Upper lobe of left lung (tissue), 6 donors: ENCODE measurements at regions not wholly inside any gene's neighbourhood (a gene's known extent, or its start where the extent isn't known, plus 50 kb on each side); places are given as distances from the start of the nearest gene placed in this dataset.
A peak's percentile ranks its signal among the peaks of the same experiment; 100 is the strongest.

Experiments
- ATAC-seq, 2 donors: fragments of 200-7000 bp; cut with Tn5 transposase; one replicate each; pipeline ENCODE4 v1.9.1; 2022; ENCODE audit warnings: mild to moderate bottlenecking in 2 of 2, moderate library complexity in 2 of 2; ENCODE audit not compliant: low FRiP score in 2 of 2
- DNase-seq, 2 donors: peaks; one replicate each; pipeline ENCODE4 v3.0.0-alpha.2; 2019 to 2020
- H3K27ac ChIP-seq, 4 donors: fragments of 200-600 bp; sonication (generic); one replicate each; pipeline ENCODE4 v1.5.1; 2016 to 2019
- H3K27me3 ChIP-seq, 4 donors: fragments of 200-600 bp; sonication (generic); one replicate each; pipeline ENCODE4 v1.5.1; 2017 to 2019
- H3K36me3 ChIP-seq, 4 donors: fragments of 200-600 bp; sonication (generic); one replicate each; pipeline ENCODE4 v1.5.1; 2016 to 2019
- H3K4me1 ChIP-seq, 4 donors: fragments of 200-600 bp; sonication (generic); one replicate each; pipeline ENCODE4 v1.5.1; 2018 to 2019
- H3K4me3 ChIP-seq, 4 donors: fragments of 200-600 bp; sonication (generic); one replicate each; pipeline ENCODE4 v1.5.1; 2017 to 2019; ENCODE audit warnings: mild to moderate bottlenecking in 2 of 4, moderate library complexity in 1 of 4
- H3K9me3 ChIP-seq, 4 donors: fragments of 200-600 bp; sonication (generic); one replicate each; pipeline ENCODE4 v1.5.1; 2018 to 2019
- EP300 ChIP-seq, 4 donors: sonication (generic); formaldehyde crosslinking; IDR thresholded peaks; one replicate each; pipeline ENCODE4 v1.5.1; 2017; ENCODE audit warnings: antibody characterized with exemption in 4 of 4, control low read depth in 2 of 4
- POLR2A ChIP-seq, 4 donors: fragments of 450-650 bp; IDR thresholded peaks; one replicate each; pipeline ENCODE4 v1.5.1; 2016 to 2017; ENCODE audit warnings: antibody characterized with exemption in 4 of 4, mild to moderate bottlenecking in 2 of 4
- POLR2AphosphoS5 ChIP-seq, 2 donors: sonication (generic); formaldehyde crosslinking; IDR thresholded peaks; one replicate each; pipeline ENCODE4 v1.5.1; 2017; ENCODE audit warnings: antibody characterized with exemption in 2 of 2
- WGBS, 2 donors: methylation state at CpG; one replicate each; pipeline ENCODE4 v1.1.5; 2017 to 2018; 5-methylcytosine and 5-hydroxymethylcytosine counted together
- TF ChIP-seq, protein P1 (sequence below), 6 experiments: fragments of 450-650 bp in 4 of 6; fragments of 200-600 bp in 2 of 6; sonication (generic) in 2 of 6; IDR thresholded peaks; one replicate each; pipeline ENCODE4 v1.5.1; 2016 to 2019; ENCODE audit warnings: antibody characterized with exemption in 6 of 6
- donor health status: DM: no; HTN: no; CAD: no; lungs with moderate emphysema.
- donor health status: DM: no; HTN: yes; CAD: no; lungs with severe emphysema.

DNA sequence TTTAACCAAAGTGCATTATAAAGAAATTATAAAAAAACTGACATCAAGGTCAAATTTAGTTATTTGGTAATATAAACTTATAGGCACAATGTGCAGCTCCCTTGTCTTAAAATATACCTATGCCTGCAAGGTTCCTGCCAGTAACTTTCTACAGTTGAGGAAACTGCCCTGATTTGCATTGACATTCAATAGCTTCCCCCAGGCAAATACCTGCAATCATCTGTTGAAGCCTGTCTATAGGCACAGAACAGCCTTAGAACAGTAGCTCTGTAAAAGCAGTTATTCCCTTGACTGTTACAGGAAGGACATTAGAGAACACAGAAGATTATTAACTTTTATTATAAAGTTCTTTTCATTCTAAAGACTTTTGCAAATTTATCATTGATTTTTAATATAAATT lies 1239.5 kb downstream of the PCDH9 start:
- Histone ChIP-seq H3K9me3 (no peaks in the 10 kb centered on the region), H3K36me3 (no peaks in the 10 kb centered on the region), H3K27me3 (no peaks in the 10 kb centered on the region), H3K27ac (no peak overlapping the region), H3K4me1 (no peaks in the 10 kb centered on the region), H3K4me3 (no peak overlapping the region)
- no peak for TF ChIP-seq EP300 (IDR thresholded peaks at IDR 0.05)
- no peak for TF ChIP-seq POLR2A (IDR thresholded peaks at IDR 0.05)
- no peak for TF ChIP-seq POLR2AphosphoS5 (IDR thresholded peaks at IDR 0.05)
- TF ChIP-seq, protein P1, sequence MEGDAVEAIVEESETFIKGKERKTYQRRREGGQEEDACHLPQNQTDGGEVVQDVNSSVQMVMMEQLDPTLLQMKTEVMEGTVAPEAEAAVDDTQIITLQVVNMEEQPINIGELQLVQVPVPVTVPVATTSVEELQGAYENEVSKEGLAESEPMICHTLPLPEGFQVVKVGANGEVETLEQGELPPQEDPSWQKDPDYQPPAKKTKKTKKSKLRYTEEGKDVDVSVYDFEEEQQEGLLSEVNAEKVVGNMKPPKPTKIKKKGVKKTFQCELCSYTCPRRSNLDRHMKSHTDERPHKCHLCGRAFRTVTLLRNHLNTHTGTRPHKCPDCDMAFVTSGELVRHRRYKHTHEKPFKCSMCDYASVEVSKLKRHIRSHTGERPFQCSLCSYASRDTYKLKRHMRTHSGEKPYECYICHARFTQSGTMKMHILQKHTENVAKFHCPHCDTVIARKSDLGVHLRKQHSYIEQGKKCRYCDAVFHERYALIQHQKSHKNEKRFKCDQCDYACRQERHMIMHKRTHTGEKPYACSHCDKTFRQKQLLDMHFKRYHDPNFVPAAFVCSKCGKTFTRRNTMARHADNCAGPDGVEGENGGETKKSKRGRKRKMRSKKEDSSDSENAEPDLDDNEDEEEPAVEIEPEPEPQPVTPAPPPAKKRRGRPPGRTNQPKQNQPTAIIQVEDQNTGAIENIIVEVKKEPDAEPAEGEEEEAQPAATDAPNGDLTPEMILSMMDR (IDR thresholded peaks at IDR 0.05): no peak
- no peak for ATAC-seq
- DNase-seq: no peak

DNA sequence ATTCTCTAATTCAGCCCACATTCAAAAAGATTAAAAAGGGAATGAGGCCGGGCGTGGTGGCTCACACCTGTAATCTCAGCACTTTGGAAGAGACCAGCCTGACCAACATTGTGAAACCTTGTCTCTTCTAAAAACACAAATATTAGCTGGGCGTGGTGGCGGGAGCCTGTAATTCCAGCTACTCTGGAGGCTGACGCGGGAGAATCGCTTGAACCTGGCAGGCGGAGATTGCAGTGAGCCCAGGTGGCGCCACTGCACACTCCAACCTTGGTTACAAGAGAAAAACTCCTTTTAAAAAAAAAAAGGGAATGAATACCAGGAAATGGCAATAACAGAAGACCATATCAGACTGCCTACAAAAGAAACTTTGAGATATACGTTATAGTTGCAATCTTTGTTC lies 1244.5 kb downstream of the PCDH9 start:
- H3K27me3 ChIP-seq: no peaks in the 10 kb centered on the region
- TF ChIP-seq EP300 (IDR thresholded peaks at IDR 0.05) (no peak), POLR2AphosphoS5 (IDR thresholded peaks at IDR 0.05) (no peak), POLR2A (IDR thresholded peaks at IDR 0.05) (no peak)
- TF ChIP-seq, protein P1 (IDR thresholded peaks at IDR 0.05): no peak
- no peak overlapping the region for H3K4me3 ChIP-seq
- H3K9me3 ChIP-seq: no peaks in the 10 kb centered on the region
- H3K36me3 ChIP-seq: no peaks in the 10 kb centered on the region
- ATAC-seq (no peak), DNase-seq (peak in 1 of 2 donors; percentile 2)
- 91% methylated on average over 10 of the region's 10 CpGs for WGBS, 2 donors
- no peak overlapping the region for H3K27ac ChIP-seq
- H3K4me1 ChIP-seq: no peaks in the 10 kb centered on the region

DNA sequence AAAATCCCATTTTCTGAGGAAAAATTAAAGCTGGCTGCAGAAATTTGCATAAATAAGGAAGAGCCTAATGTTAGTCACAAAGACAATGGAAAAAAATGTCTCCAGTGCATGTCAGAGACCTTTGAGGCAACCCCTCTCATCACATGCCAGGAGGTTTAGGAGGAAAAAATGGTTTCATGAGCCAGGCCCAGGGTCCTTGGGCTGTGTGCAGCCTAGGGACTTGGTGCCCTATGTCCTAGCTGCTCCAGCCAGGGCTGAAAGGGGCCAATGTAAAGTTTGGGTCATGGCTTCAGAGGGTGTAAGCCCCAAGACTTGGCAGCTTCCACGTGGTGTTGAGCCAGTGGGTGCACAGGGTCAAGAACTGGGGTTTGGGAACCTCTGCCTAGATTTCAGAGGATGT lies 1252.6 kb downstream of the PCDH9 start:
- H3K27me3 ChIP-seq: no peaks in the 10 kb centered on the region
- DNase-seq: no peak
- no peaks in the 10 kb centered on the region for H3K9me3 ChIP-seq
- no peaks in the 10 kb centered on the region for H3K36me3 ChIP-seq
- H3K4me3 ChIP-seq: no peak overlapping the region
- no peak overlapping the region for H3K27ac ChIP-seq
- ATAC-seq: no peak
- no peaks in the 10 kb centered on the region for H3K4me1 ChIP-seq
- WGBS, 2 donors: 25 to 38% methylated on average over 1 of the region's 1 CpG
- TF ChIP-seq, protein P1 (IDR thresholded peaks at IDR 0.05): no peak
- TF ChIP-seq POLR2A (IDR thresholded peaks at IDR 0.05): no peak
- TF ChIP-seq POLR2AphosphoS5 (IDR thresholded peaks at IDR 0.05): no peak
- no peak for TF ChIP-seq EP300 (IDR thresholded peaks at IDR 0.05)

DNA sequence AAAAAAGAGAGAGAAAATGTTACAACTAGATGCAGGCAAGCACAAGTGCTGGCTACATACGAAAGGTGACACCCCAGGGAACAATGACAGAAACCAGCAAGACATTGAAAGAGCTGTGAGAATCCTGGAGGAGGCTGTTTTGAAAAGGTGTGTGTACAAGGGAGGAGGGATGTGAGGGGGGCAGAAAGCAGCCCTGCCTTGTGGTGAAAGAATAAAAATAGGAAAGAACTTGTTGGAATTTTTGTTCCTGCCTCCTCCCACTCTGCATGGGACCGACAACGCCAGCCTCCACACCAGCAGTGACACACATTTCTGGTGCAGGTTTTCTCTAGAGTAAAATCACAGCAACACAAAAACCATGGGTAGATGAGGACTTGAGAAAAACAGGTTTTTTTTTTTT lies 1258.6 kb downstream of the PCDH9 start:
- no peak overlapping the region for H3K4me3 ChIP-seq
- TF ChIP-seq EP300 (IDR thresholded peaks at IDR 0.05) (no peak), POLR2AphosphoS5 (IDR thresholded peaks at IDR 0.05) (no peak), POLR2A (IDR thresholded peaks at IDR 0.05) (no peak)
- TF ChIP-seq, protein P1 (IDR thresholded peaks at IDR 0.05): no peak
- DNase-seq (no peak), ATAC-seq (no peak)
- no peaks in the 10 kb centered on the region for H3K36me3 ChIP-seq
- H3K27ac ChIP-seq: no peak overlapping the region
- 59 to 71% methylated on average over 3 of the region's 3 CpGs for WGBS, 2 donors
- H3K4me1 ChIP-seq: no peaks in the 10 kb centered on the region
- H3K27me3 ChIP-seq: no peaks in the 10 kb centered on the region
- no peaks in the 10 kb centered on the region for H3K9me3 ChIP-seq

DNA sequence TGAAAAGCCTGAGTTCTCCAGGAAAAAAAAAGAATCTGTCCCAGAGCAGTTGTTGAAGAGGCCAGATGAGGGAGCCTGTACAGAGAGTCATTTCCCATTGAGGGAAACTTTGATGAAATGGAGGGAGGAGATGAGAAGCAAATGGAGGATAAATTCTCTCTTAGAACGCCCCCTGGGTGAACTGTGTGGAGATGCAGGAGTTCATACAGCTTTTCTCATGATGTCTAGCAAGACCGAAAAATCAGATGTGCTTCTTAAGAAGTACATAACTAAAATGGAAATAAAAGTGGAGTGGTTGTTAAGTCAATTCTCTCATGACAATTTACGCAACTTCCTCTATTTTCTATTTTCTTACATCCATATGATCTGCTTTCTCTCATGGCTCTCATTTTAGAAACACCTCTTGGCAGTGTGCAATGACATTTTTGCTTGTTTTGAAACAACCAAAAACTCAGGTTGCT lies 1263.1 kb downstream of the PCDH9 start:
- H3K4me1 ChIP-seq: no peaks in the 10 kb centered on the region
- ATAC-seq (no peak), DNase-seq (no peak)
- no peak for TF ChIP-seq POLR2A (IDR thresholded peaks at IDR 0.05)
- TF ChIP-seq POLR2AphosphoS5 (IDR thresholded peaks at IDR 0.05): no peak
- no peak for TF ChIP-seq EP300 (IDR thresholded peaks at IDR 0.05)
- TF ChIP-seq, protein P1 (IDR thresholded peaks at IDR 0.05): no peak
- no peaks in the 10 kb centered on the region for H3K9me3 ChIP-seq
- no peak overlapping the region for H3K27ac ChIP-seq
- no peaks in the 10 kb centered on the region for H3K27me3 ChIP-seq
- 69 to 76% methylated on average over 3 of the region's 3 CpGs for WGBS, 2 donors
- H3K4me3 ChIP-seq: no peak overlapping the region
- no peaks in the 10 kb centered on the region for H3K36me3 ChIP-seq
